ENCODE measurements at regions not wholly inside any gene's neighbourhood (a gene's known extent, or its start where the extent isn't known, plus 50 kb on each side); places are given as distances from the start of the nearest gene placed in this dataset.

GRCh38 chr3:55341502-55342031 lies 145.5 kb downstream of the WNT5A start:
- FAIRE-seq = no peak

DNA sequence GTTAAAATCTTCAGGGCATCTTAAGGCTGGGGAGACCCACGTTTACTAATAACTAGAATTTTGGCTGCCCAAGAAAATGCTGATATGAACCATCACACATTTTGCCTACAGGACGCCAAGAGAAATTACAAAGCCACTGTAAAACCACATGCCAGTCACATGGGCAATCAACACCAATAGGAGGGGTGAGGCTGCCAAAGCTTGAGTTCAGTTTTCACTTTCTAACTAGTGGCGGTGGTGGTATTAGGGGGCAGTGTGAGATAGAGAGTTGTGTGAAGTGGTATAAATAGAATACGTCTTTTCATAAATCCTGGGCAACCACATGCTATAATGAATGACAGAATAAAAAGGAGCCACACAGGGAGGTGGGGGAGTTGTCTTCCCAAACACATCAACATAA lies 147.3 kb downstream of the WNT5A start:
- FAIRE-seq = no peak

DNA sequence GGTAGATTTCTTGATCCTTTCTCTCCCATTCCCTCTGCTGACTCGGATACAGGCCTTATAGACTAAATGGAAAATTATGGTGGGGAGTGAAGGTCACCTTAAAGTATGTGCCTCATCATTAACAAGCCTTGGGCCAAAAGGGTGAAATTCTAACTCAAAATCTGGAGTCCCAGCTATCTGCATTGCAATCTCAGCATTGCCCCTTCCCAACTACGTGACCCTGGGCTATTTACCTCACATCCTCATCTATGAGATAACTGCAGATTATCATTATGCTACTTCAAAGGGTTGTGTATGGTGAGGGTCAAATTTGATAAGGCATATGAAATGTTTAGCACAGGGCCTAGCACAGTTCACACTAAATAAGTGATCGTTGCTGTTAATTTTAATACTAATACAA lies 147.7 kb downstream of the WNT5A start:
- FAIRE-seq = no peak

- FAIRE-seq = no peak
These were observed 149.4 kb downstream of the WNT5A start for GRCh38 chr3:55337641-55338180.

GRCh38 chr3:55333923-55334322 lies 153.2 kb downstream of the WNT5A start:
- no peak for FAIRE-seq

DNA sequence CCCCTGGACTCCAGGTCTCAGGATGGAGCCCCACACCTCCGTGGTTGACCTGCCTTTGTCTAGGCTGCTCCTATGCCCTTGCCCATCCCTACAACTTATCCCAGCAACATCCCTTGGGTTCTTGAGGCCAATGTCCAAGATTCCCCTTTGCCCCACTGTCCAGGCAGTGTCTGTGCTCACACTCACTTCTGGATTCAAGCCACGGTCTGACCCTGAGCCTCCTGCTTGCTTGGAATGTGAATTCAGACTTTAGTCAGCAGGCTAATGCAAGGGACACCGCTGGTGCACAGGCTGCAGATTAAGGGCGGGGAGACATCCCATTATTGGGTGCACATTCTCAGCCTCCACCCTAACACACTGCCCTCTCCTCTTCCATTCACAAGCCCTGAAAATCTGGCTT lies 154.1 kb downstream of the WNT5A start:
- FAIRE-seq = no peak

- FAIRE-seq = no peak
These were observed 154.9 kb downstream of the WNT5A start for GRCh38 chr3:55332176-55332575.

DNA sequence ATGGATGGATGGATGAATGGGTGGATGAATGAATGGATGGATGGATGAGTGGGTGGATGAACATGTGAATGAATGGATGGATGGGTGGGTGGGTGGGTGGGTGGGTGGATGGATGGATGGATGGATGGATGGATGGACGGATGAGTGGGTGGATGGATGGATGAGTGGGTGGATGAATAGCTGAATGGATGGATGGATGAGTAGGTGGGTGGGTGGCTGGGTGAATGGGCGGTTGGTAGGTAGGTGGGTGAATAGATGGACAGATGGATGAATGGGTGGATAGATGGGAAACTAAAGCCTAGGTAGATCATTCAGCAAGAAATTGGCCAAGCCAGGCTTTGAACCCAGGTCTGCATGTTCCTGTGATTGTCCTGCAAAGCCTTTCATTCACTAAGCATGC lies 155.6 kb downstream of the WNT5A start:
- no peak for FAIRE-seq

DNA sequence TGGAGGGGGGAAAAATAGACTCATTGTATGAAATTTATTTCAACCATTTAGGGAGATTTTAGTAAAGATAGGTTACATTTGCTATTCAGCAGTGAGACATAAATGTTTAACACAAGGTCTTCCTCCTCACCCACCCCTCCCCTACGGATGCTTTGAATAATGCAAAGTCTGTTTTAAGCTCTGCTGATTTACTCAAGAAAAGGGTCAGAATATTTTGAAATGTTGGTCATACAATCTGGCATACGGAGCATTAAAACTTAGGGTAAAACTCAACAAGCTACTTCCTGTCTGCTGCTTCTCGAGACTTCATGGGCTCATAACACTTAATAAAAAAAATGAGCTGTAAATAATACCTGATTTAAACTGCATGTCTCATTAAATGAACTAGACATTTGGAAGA lies 156.3 kb downstream of the WNT5A start:
- no peak for FAIRE-seq

GRCh38 chr3:55330355-55330754 lies 156.8 kb downstream of the WNT5A start:
- FAIRE-seq = no peak

DNA sequence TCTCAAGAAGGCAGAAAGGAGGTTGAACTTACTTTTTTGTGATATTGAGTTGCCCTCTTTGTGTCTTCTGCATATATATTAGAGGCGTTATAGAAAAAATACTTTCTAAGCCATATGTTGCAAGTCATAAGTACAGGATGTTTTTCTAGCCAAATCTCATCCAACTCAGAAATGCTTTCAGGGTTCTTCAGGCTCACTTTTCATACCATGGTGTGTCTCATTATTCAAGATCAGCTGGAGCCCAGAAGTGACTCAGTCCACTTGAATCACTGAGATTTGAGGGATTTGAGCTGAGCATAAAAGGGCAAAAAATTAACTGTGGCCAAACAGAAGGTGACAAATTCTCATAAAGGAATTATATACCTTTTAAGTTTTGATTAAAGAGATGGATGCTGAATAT lies 157.3 kb downstream of the WNT5A start:
- FAIRE-seq = no peak

GRCh38 chr3:55327131-55327920 lies 159.8 kb downstream of the WNT5A start:
- no peak for FAIRE-seq

DNA sequence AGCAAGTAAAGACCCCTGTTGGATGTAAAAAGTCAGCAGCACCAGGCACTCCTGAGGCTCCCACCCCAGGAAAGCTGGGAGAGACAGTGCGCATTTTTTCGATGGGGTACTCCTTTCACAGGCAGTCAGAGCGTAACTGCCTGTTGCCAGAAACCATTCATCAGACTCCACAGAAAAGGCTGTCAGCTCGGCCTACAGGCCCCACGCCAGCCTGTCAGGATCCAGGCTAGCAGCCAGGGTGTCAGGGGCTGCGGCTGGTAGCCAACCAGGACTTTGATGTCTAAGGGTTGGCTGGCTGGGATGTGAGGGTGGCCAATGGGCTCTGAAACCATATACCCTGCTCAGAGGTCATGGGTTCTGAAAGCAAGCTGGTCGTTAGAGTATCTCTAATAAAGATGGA lies 164.5 kb downstream of the WNT5A start:
- no peak for FAIRE-seq

- no peak for FAIRE-seq
These were observed 166.2 kb downstream of the WNT5A start for GRCh38 chr3:55320928-55321327.

DNA sequence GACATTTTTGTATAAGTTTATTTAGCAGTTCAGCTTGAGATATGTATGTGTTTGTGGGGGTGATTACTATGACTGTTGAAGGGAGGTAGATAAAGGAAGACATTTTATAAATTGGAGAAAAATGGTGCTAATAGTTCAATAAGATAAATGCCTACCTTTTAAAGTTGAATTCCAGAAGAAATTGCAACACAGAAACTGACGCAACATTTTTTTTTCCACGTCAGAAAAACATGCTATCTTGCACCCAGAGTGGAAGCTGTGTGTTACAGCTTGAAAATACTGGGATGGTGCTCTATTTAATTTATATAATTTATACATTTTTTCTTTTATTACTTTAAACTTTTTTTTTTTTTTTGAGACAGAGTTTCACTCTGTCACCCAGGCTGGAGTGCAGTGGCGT lies 171.7 kb downstream of the WNT5A start:
- no peak for FAIRE-seq

- FAIRE-seq = no peak
These were observed 173.4 kb downstream of the WNT5A start for GRCh38 chr3:55313666-55314065.

- FAIRE-seq = no peak
These were observed 177.8 kb downstream of the WNT5A start for GRCh38 chr3:55309336-55309735.

GRCh38 chr3:55307622-55308021 lies 179.5 kb downstream of the WNT5A start:
- no peak for FAIRE-seq

GRCh38 chr3:55305696-55306485 lies 181.2 kb downstream of the WNT5A start:
- no peak for FAIRE-seq

DNA sequence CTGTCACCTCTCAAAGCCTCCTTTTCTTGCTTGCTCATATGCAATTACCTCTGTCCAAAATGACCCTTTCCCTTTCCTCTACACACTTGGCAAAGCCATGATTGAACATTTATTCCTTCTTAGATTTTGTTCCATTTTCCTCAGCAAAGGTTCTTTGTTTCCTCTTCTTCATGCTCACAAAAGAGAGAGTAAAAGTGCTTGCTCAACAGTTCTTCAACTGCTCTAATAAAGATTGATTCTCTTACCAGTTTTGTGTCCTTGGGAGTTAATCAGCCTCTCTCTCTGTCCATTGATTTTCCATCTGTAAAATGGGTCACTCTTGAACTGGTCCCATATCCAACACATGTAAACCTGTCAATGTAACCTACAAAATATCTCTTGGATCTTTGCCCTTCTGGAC lies 186.4 kb downstream of the WNT5A start:
- no peak for FAIRE-seq

DNA sequence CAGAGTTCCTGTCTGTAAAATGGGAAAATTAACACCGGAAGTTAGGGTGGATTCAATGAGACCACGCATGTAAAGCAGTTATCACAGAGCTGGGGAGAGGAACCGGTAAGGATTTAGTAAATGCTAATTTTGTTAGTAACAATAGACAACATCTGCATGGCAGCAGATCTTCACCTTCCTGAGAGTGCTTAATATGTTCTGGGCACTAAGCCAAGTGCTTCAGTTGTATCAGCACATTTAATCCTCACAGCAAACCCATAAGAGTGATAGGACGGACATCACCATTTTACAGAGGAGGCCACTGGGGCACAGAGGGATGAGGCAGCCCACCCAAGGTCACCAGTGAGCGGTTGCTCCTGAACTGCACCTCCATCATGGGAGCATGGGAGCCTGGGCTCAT lies 189.4 kb downstream of the WNT5A start:
- no peak for FAIRE-seq

DNA sequence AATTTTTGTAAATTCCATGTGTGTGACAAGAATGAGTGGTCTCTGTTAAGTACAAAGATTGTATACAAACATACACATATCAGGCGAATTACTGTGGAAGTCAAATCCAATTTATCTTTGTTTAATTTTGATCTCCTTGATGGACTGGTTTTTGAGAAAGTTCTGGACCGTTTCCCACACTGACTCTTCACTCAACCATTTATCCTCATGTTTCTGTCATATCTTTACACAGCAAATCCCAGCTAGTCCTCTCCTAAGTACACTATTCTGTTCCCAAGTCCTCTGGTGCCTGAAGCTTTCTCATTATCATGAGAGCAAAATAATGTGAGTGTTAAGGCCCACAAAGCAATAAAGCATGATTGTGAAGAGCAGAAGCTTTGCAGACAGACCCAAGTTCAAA lies 189.9 kb downstream of the WNT5A start:
- FAIRE-seq = no peak

- no peak for FAIRE-seq
These were observed 190.3 kb downstream of the WNT5A start for GRCh38 chr3:55296791-55297190.

DNA sequence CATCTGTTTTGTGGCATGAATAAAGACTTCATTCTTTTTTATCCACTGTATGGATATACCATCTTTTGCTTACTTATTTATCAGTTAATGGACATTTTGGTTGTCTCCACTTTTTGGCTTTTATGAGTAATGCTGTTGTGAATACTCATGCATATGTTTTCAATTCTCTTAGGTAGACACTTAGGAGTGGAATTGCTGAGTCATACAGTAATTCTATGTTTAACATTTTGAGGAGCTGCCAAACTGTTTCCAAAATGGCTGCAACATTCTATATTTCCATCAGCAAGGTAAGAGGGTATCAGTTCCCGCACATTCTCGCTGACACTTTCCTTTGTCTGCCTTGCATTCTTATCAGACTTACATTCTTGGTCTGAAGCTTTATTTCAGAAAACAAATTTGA lies 191.1 kb downstream of the WNT5A start:
- no peak for FAIRE-seq

All from colon (tissue), 2 donors.